Stimulated activated naive CD8-positive, alpha-beta T cell treated with anti-CD3 and anti-CD28 coated beads, Interleukin-15, Interleukin-2, amounts not matched to agents 100 ng/mL and 50 ng/mL, for 24 hours (primary cell): ENCODE measurements at regions not wholly inside any gene's neighbourhood (a gene's known extent, or its start where the extent isn't known, plus 50 kb on each side); places are given as distances from the start of the nearest gene placed in this dataset.

Experiments used
- H3K27ac Mint-ChIP-seq: one replicate; pipeline ENCODE4 v1.8.0; 2021; ENCODE audit warnings: mild to moderate bottlenecking, mixed read lengths
- H3K27me3 Mint-ChIP-seq: one replicate; pipeline ENCODE4 v1.8.0; 2021; ENCODE audit warnings: mixed read lengths
- H3K36me3 Mint-ChIP-seq: one replicate; pipeline ENCODE4 v1.8.0; 2021; ENCODE audit warnings: low read depth, mixed read lengths
- H3K4me1 Mint-ChIP-seq: one replicate; pipeline ENCODE4 v1.8.0; 2021; ENCODE audit warnings: low read depth, mixed read lengths
- H3K4me3 Mint-ChIP-seq: one replicate; pipeline ENCODE4 v1.8.0; 2021; ENCODE audit warnings: mild to moderate bottlenecking, mixed read lengths
- H3K9me3 Mint-ChIP-seq: one replicate; pipeline ENCODE4 v1.8.0; 2021; ENCODE audit warnings: mixed read lengths

- peak overlapping the region; percentile 73 for H3K27ac Mint-ChIP-seq
- no peaks in the 10 kb centered on the region for H3K27me3 Mint-ChIP-seq
- H3K4me3 Mint-ChIP-seq: no peak overlapping the region
- H3K9me3 Mint-ChIP-seq: no peaks in the 10 kb centered on the region
- H3K4me1 Mint-ChIP-seq: peaks cover 64% of the 10 kb centered on the region
- H3K36me3 Mint-ChIP-seq: peaks cover 16% of the 10 kb centered on the region
Observed at GRCh38 chr2:144241801-144242200, 278.1 kb downstream of the ZEB2 start.

- H3K27me3 Mint-ChIP-seq: no peaks in the 10 kb centered on the region
- peak overlapping the region; percentile 69 for H3K27ac Mint-ChIP-seq
- peak overlapping the region; percentile 17 for H3K4me3 Mint-ChIP-seq
- H3K9me3 Mint-ChIP-seq: no peaks in the 10 kb centered on the region
- peaks cover 71% of the 10 kb centered on the region for H3K4me1 Mint-ChIP-seq
- H3K36me3 Mint-ChIP-seq: peaks cover 10% of the 10 kb centered on the region
Observed at GRCh38 chr2:144240656-144241339, 279.1 kb downstream of the ZEB2 start.

- no peaks in the 10 kb centered on the region for H3K9me3 Mint-ChIP-seq
- H3K36me3 Mint-ChIP-seq: peaks cover 12% of the 10 kb centered on the region
- no peak overlapping the region for H3K27ac Mint-ChIP-seq
- H3K27me3 Mint-ChIP-seq: no peaks in the 10 kb centered on the region
- peaks cover 82% of the 10 kb centered on the region for H3K4me1 Mint-ChIP-seq
- H3K4me3 Mint-ChIP-seq: no peak overlapping the region
Observed at GRCh38 chr2:144239726-144240125, 280.2 kb downstream of the ZEB2 start.

- Mint-ChIP-seq H3K4me3 (no peak overlapping the region), H3K27ac (no peak overlapping the region), H3K4me1 (peaks cover 86% of the 10 kb centered on the region), H3K36me3 (peaks cover 15% of the 10 kb centered on the region), H3K9me3 (no peaks in the 10 kb centered on the region), H3K27me3 (no peaks in the 10 kb centered on the region)
Observed at GRCh38 chr2:144239306-144239705, 280.6 kb downstream of the ZEB2 start.

GRCh38 chr2:144237830-144238627 is 281.9 kb downstream of the ZEB2 start:
- peaks cover 25% of the 10 kb centered on the region for H3K36me3 Mint-ChIP-seq
- H3K9me3 Mint-ChIP-seq: no peaks in the 10 kb centered on the region
- H3K4me1 Mint-ChIP-seq: peaks cover 92% of the 10 kb centered on the region
- H3K4me3 Mint-ChIP-seq: no peak overlapping the region
- H3K27me3 Mint-ChIP-seq: no peaks in the 10 kb centered on the region
- peak overlapping the region; percentile 29 for H3K27ac Mint-ChIP-seq

- peaks cover 27% of the 10 kb centered on the region for H3K36me3 Mint-ChIP-seq
Observed at GRCh38 chr2:144237108-144237507, 282.8 kb downstream of the ZEB2 start.

GRCh38 chr2:144235050-144235449 is 284.9 kb downstream of the ZEB2 start:
- Mint-ChIP-seq H3K27me3 (no peaks in the 10 kb centered on the region), H3K4me3 (peak overlapping the region; percentile 39), H3K9me3 (no peaks in the 10 kb centered on the region), H3K27ac (no peak overlapping the region), H3K4me1 (peaks cover 94% of the 10 kb centered on the region), H3K36me3 (peaks cover 27% of the 10 kb centered on the region)

More at GRCh38 chr2:144237108-144237507, 282.8 kb downstream of the ZEB2 start:
- no peaks in the 10 kb centered on the region for H3K27me3 Mint-ChIP-seq
- peaks cover 97% of the 10 kb centered on the region for H3K4me1 Mint-ChIP-seq
- no peak overlapping the region for H3K4me3 Mint-ChIP-seq
- H3K27ac Mint-ChIP-seq: no peak overlapping the region
- H3K9me3 Mint-ChIP-seq: no peaks in the 10 kb centered on the region

GRCh38 chr2:144234542-144234871 is 285.4 kb downstream of the ZEB2 start:
- Mint-ChIP-seq H3K36me3 (peaks cover 28% of the 10 kb centered on the region), H3K27me3 (no peaks in the 10 kb centered on the region), H3K4me1 (peaks cover 94% of the 10 kb centered on the region), H3K27ac (peak overlapping the region; percentile 85), H3K4me3 (peak overlapping the region; percentile 39), H3K9me3 (no peaks in the 10 kb centered on the region)

GRCh38 chr2:144233733-144234541 is 286.0 kb downstream of the ZEB2 start:
- H3K4me1 Mint-ChIP-seq: peaks cover 94% of the 10 kb centered on the region
- peaks cover 33% of the 10 kb centered on the region for H3K36me3 Mint-ChIP-seq
- peak overlapping the region; percentile 85 for H3K27ac Mint-ChIP-seq
- H3K4me3 Mint-ChIP-seq: peak overlapping the region; percentile 39
- no peaks in the 10 kb centered on the region for H3K9me3 Mint-ChIP-seq
- no peaks in the 10 kb centered on the region for H3K27me3 Mint-ChIP-seq

GRCh38 chr2:144233317-144233716 is 286.6 kb downstream of the ZEB2 start:
- Mint-ChIP-seq H3K27ac (peak overlapping the region; percentile 85), H3K4me3 (peak overlapping the region; percentile 34), H3K9me3 (no peaks in the 10 kb centered on the region), H3K4me1 (peaks cover 91% of the 10 kb centered on the region), H3K36me3 (peaks cover 34% of the 10 kb centered on the region), H3K27me3 (no peaks in the 10 kb centered on the region)

- H3K27me3 Mint-ChIP-seq: no peaks in the 10 kb centered on the region
- H3K36me3 Mint-ChIP-seq: peaks cover 30% of the 10 kb centered on the region
- peak overlapping the region; percentile 33 for H3K4me3 Mint-ChIP-seq
- H3K27ac Mint-ChIP-seq: peak overlapping the region; percentile 76
- H3K9me3 Mint-ChIP-seq: no peaks in the 10 kb centered on the region
- peaks cover 73% of the 10 kb centered on the region for H3K4me1 Mint-ChIP-seq
Observed at GRCh38 chr2:144230448-144231085, 289.4 kb downstream of the ZEB2 start.

GRCh38 chr2:144230033-144230432 is 289.9 kb downstream of the ZEB2 start:
- peak overlapping the region; percentile 76 for H3K27ac Mint-ChIP-seq
- H3K4me1 Mint-ChIP-seq: peaks cover 67% of the 10 kb centered on the region
- no peaks in the 10 kb centered on the region for H3K27me3 Mint-ChIP-seq
- H3K36me3 Mint-ChIP-seq: peaks cover 33% of the 10 kb centered on the region
- no peaks in the 10 kb centered on the region for H3K9me3 Mint-ChIP-seq
- no peak overlapping the region for H3K4me3 Mint-ChIP-seq

- Mint-ChIP-seq H3K27ac (no peak overlapping the region), H3K4me1 (peaks cover 60% of the 10 kb centered on the region), H3K36me3 (peaks cover 31% of the 10 kb centered on the region), H3K4me3 (no peak overlapping the region), H3K27me3 (no peaks in the 10 kb centered on the region), H3K9me3 (no peaks in the 10 kb centered on the region)
Observed at GRCh38 chr2:144229296-144229695, 290.6 kb downstream of the ZEB2 start.

- Mint-ChIP-seq H3K36me3 (peaks cover 19% of the 10 kb centered on the region), H3K9me3 (no peaks in the 10 kb centered on the region), H3K27ac (no peak overlapping the region), H3K4me1 (peaks cover 43% of the 10 kb centered on the region), H3K4me3 (no peak overlapping the region), H3K27me3 (no peaks in the 10 kb centered on the region)
Observed at GRCh38 chr2:144227427-144228105, 292.4 kb downstream of the ZEB2 start.
